ENCODE measurements at regions not wholly inside any gene's neighbourhood (a gene's known extent, or its start where the extent isn't known, plus 50 kb on each side); places are given as distances from the start of the nearest gene placed in this dataset.

DNA sequence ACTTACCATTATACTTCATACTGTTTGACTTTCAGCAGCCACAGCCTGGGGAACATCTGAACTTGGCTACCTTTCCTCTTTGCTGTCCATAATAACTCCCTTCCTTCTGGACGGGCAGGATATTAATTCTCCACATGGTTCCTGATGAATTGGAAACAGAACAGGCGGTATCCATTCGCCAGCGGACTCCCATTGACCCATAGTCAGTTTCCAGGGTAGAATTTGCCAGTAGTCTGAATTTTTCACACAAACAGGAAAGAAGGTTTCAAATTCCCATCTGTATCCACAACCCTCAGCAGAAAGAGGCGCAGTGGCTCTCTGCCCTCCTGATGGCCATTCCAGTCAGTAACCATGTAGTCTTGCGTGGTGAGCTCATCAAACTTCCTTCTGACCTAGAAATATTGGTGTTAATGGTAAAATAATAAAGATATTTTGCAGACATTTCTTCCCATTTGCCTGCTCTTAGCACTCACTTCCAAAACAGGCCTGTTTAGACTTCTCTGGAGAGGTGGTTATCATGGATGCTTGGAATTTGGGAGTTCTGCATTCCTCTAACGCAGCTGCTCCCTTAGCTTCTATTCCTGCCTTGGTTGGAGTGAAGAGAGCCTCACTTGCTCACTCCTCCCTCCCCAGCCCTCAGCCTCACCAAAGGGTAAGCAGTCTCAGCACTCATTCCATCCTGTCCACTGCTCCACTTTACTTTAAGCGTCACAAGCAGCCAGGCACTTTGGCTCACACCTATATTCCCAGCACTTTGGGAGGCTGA is 75.0 kb upstream of the OXGR1 start:
- TF ChIP-seq, protein P1, sequence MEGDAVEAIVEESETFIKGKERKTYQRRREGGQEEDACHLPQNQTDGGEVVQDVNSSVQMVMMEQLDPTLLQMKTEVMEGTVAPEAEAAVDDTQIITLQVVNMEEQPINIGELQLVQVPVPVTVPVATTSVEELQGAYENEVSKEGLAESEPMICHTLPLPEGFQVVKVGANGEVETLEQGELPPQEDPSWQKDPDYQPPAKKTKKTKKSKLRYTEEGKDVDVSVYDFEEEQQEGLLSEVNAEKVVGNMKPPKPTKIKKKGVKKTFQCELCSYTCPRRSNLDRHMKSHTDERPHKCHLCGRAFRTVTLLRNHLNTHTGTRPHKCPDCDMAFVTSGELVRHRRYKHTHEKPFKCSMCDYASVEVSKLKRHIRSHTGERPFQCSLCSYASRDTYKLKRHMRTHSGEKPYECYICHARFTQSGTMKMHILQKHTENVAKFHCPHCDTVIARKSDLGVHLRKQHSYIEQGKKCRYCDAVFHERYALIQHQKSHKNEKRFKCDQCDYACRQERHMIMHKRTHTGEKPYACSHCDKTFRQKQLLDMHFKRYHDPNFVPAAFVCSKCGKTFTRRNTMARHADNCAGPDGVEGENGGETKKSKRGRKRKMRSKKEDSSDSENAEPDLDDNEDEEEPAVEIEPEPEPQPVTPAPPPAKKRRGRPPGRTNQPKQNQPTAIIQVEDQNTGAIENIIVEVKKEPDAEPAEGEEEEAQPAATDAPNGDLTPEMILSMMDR (IDR thresholded peaks at IDR 0.05; ENCODE audit: insufficient read depth, low read depth, low read length) = no peak
- no peak for TF ChIP-seq EZH2 (IDR thresholded peaks at IDR 0.05; ENCODE audit: insufficient read depth, low read length)

All from astrocyte (in vitro differentiated cells and primary cell).